ENCODE measurements at regions not wholly inside any gene's neighbourhood (a gene's known extent, or its start where the extent isn't known, plus 50 kb on each side); places are given as distances from the start of the nearest gene placed in this dataset.
"Not testable (repeated sequence)": the region's sequence is repeated elsewhere in the genome, so short reads cannot be mapped to it uniquely, and the experiment has no call there.

- Histone ChIP-seq H3K4me3 (ENCODE audit: low read depth, low read length) (no peak overlapping the region), H3K36me3 (ENCODE audit: control insufficient read depth, insufficient read depth, low read length) (no peaks in the 10 kb centered on the region), H3K27me3 (ENCODE audit: control insufficient read depth, insufficient read depth, low read length) (no peaks in the 10 kb centered on the region)
- TF ChIP-seq CTCF (IDR thresholded peaks at IDR 0.05; ENCODE audit: insufficient read depth, low read depth, low read length): no peak
- ChIA-PET CTCF (no interaction called here), POLR2A (no interaction called here)
- no peak for DNase-seq (ENCODE audit: low read depth)
Measured at GRCh38 chr4:117162976-117163375, 77.6 kb upstream of the TRAM1L1 start.

GRCh38 chr4:117164338-117164737 is 79.0 kb upstream of the TRAM1L1 start:
- TF ChIP-seq CTCF (IDR thresholded peaks at IDR 0.05; ENCODE audit: insufficient read depth, low read depth, low read length): no peak
- ChIA-PET CTCF (no interaction called here), POLR2A (no interaction called here)
- Histone ChIP-seq H3K36me3 (ENCODE audit: control insufficient read depth, insufficient read depth, low read length) (no peaks in the 10 kb centered on the region), H3K4me3 (ENCODE audit: low read depth, low read length) (no peak overlapping the region), H3K27me3 (ENCODE audit: control insufficient read depth, insufficient read depth, low read length) (no peaks in the 10 kb centered on the region)
- no peak for DNase-seq (ENCODE audit: low read depth)

DNA sequence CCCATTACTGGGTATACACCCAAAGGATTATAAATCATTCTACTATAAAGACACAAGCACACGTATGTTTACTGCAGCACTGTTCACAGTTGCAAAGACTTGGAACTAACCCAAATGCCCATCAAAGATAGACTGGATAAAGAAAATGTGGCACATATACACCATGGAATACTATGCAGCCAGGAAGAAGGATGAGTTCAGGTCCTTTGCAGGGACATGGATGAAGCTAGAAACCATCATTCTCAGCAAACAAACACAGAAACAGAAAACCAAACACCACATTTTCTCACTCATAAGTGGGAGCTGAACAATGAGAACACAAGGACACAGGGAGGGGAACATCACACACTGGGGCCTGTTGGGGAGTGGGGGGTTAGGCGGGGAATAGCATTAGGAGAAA is 90.0 kb upstream of the TRAM1L1 start:
- H3K36me3 ChIP-seq (ENCODE audit: control insufficient read depth, insufficient read depth, low read length); POLR2A ChIA-PET; H3K4me3 ChIP-seq (ENCODE audit: low read depth, low read length); CTCF ChIA-PET; H3K27me3 ChIP-seq (ENCODE audit: control insufficient read depth, insufficient read depth, low read length); DNase-seq (ENCODE audit: low read depth): not testable (repeated sequence)

DNA sequence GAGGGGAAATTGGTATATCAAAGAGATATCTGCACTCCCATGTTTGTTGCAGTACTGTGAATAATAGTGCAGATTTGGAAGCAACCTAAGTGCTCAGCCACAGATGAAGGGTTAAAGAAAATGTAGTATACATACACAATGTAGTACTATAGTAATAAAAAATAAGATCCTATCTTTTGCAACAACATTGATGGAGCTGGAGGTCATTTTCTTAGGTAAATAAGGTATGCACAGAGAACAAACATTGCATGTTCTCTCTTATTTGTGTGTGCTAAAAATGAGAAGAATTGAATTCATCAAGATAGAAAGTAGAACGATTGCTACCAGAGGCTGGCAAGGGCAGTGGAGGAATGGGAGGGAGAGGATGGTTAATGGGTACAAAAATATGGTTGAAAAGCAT is 117.9 kb upstream of the TRAM1L1 start:
- CTCF ChIA-PET: no interaction called here
- no peak for DNase-seq (ENCODE audit: low read depth)
- TF ChIP-seq CTCF (IDR thresholded peaks at IDR 0.05; ENCODE audit: insufficient read depth, low read depth, low read length): no peak
- Histone ChIP-seq H3K27me3 (ENCODE audit: control insufficient read depth, insufficient read depth, low read length) (no peaks in the 10 kb centered on the region), H3K36me3 (ENCODE audit: control insufficient read depth, insufficient read depth, low read length) (no peaks in the 10 kb centered on the region), H3K4me3 (ENCODE audit: low read depth, low read length) (no peak overlapping the region)
- POLR2A ChIA-PET: no interaction called here

DNA sequence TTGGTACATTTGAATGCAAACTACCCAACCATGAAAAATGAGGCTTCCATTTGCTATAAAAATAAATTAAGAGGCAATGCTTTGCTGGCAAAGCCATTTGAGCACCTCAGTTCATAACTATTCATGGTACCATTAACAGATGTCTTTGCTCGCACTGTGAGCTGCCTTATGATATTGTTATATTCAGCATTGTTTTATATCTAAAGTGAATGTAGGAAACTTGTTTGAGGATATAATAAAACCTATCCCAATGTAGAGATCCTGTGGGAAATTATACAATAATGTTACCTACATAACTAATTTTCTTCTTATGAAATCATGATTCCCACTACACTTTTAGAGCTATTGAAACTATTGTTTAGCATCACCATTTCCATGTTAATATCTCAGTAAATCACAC is 125.2 kb upstream of the TRAM1L1 start:
- no peak for TF ChIP-seq CTCF (IDR thresholded peaks at IDR 0.05; ENCODE audit: insufficient read depth, low read depth, low read length)
- no peak overlapping the region for H3K4me3 ChIP-seq (ENCODE audit: low read depth, low read length)
- POLR2A ChIA-PET: no interaction called here
- no peaks in the 10 kb centered on the region for H3K27me3 ChIP-seq (ENCODE audit: control insufficient read depth, insufficient read depth, low read length)
- no peak for DNase-seq (ENCODE audit: low read depth)
- CTCF ChIA-PET: no interaction called here
- H3K36me3 ChIP-seq (ENCODE audit: control insufficient read depth, insufficient read depth, low read length): no peaks in the 10 kb centered on the region

DNA sequence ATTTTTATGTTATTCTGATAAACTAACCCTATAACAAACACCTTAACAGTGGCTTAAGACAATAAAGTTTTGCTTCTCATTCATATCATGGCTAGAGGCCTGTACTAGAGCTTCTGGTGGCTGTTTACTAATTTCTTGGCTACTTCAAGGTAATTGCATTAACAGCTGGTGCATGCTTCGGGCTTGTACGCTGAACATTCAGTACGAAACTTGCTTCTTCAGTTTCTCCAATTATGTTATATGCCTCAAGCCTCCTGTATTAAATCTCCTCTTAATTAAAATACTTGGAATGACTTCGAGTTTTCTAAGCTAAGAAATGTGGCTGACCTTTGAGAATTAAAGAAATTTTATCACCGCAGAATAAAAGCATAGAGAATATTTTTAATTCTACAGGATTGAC is 138.9 kb upstream of the TRAM1L1 start:
- ChIA-PET POLR2A (no interaction called here), CTCF (no interaction called here)
- H3K27me3 ChIP-seq (ENCODE audit: control insufficient read depth, insufficient read depth, low read length): no peaks in the 10 kb centered on the region
- no peak for DNase-seq (ENCODE audit: low read depth)
- TF ChIP-seq CTCF (IDR thresholded peaks at IDR 0.05; ENCODE audit: insufficient read depth, low read depth, low read length): no peak
- no peaks in the 10 kb centered on the region for H3K36me3 ChIP-seq (ENCODE audit: control insufficient read depth, insufficient read depth, low read length)
- no peak overlapping the region for H3K4me3 ChIP-seq (ENCODE audit: low read depth, low read length)

Data from BJ (cell line).